ENCODE measurements at regions not wholly inside any gene's neighbourhood (a gene's known extent, or its start where the extent isn't known, plus 50 kb on each side); places are given as distances from the start of the nearest gene placed in this dataset.

GRCh38 chr13:73714522-73714921, 419.7 kb downstream of the KLF12 start:
- DNase-seq (ENCODE audit: low spot score) = no peak

- DNase-seq (ENCODE audit: low spot score) = peak; percentile 57
Measured at GRCh38 chr13:73708393-73708985, 425.7 kb downstream of the KLF12 start.

GRCh38 chr13:73704587-73704986, 429.6 kb downstream of the KLF12 start:
- no peak for DNase-seq (ENCODE audit: low spot score)

GRCh38 chr13:73703606-73704005, 430.6 kb downstream of the KLF12 start:
- DNase-seq (ENCODE audit: low spot score) = no peak

GRCh38 chr13:73702419-73703071, 431.7 kb downstream of the KLF12 start:
- no peak for DNase-seq (ENCODE audit: low spot score)

GRCh38 chr13:73701160-73701559, 433.0 kb downstream of the KLF12 start:
- DNase-seq (ENCODE audit: low spot score) = no peak

GRCh38 chr13:73698859-73699258, 435.3 kb downstream of the KLF12 start:
- DNase-seq (ENCODE audit: low spot score) = no peak

- no peak for DNase-seq (ENCODE audit: low spot score)
Measured at GRCh38 chr13:73697166-73697565, 437.0 kb downstream of the KLF12 start.

GRCh38 chr13:73696713-73697112, 437.5 kb downstream of the KLF12 start:
- DNase-seq (ENCODE audit: low spot score) = no peak

- DNase-seq (ENCODE audit: low spot score) = no peak
Measured at GRCh38 chr13:73696271-73696670, 437.9 kb downstream of the KLF12 start.

- DNase-seq (ENCODE audit: low spot score) = no peak
Measured at GRCh38 chr13:73695325-73695724, 438.9 kb downstream of the KLF12 start.

GRCh38 chr13:73693215-73693614, 441.0 kb downstream of the KLF12 start:
- no peak for DNase-seq (ENCODE audit: low spot score)

- DNase-seq (ENCODE audit: low spot score) = no peak
Measured at GRCh38 chr13:73691891-73692290, 442.3 kb downstream of the KLF12 start.

GRCh38 chr13:73687929-73688328, 446.3 kb downstream of the KLF12 start:
- DNase-seq (ENCODE audit: low spot score) = no peak

- DNase-seq (ENCODE audit: low spot score) = no peak
Measured at GRCh38 chr13:73687087-73687486, 447.1 kb downstream of the KLF12 start.

- no peak for DNase-seq (ENCODE audit: low spot score)
Measured at GRCh38 chr13:73684750-73685149, 449.5 kb downstream of the KLF12 start.

- no peak for DNase-seq (ENCODE audit: low spot score)
Measured at GRCh38 chr13:73684286-73684685, 449.9 kb downstream of the KLF12 start.

GRCh38 chr13:73683746-73684145, 450.5 kb downstream of the KLF12 start:
- no peak for DNase-seq (ENCODE audit: low spot score)

GRCh38 chr13:73681779-73682178, 452.4 kb downstream of the KLF12 start:
- DNase-seq (ENCODE audit: low spot score) = no peak

GRCh38 chr13:73681015-73681414, 453.2 kb downstream of the KLF12 start:
- DNase-seq (ENCODE audit: low spot score) = no peak

- DNase-seq (ENCODE audit: low spot score) = peak; percentile 46
Measured at GRCh38 chr13:73677048-73677601, 457.1 kb downstream of the KLF12 start.

GRCh38 chr13:73676550-73677047, 457.6 kb downstream of the KLF12 start:
- DNase-seq (ENCODE audit: low spot score) = no peak

GRCh38 chr13:73675821-73676220, 458.4 kb downstream of the KLF12 start:
- no peak for DNase-seq (ENCODE audit: low spot score)
